GM08714 (cell line): ENCODE measurements at regions not wholly inside any gene's neighbourhood (a gene's known extent, or its start where the extent isn't known, plus 50 kb on each side); places are given as distances from the start of the nearest gene placed in this dataset.
"Not testable (repeated sequence)": the region's sequence is repeated elsewhere in the genome, so short reads cannot be mapped to it uniquely, and the experiment has no call there.

Source experiments
- H3K4me3 ChIP-seq: fragments of 200-500 bp; sonication (Bioruptor generic); 2 replicates; pipeline ENCODE4 v1.5.1; 2014; ENCODE audit warnings: mild to moderate bottlenecking, low read length, inconsistent platforms
- ZNF274 ChIP-seq: IDR thresholded peaks from 2 replicates; pipeline ENCODE4 v1.6.1; 2012; ENCODE audit warnings: mild to moderate bottlenecking, low read depth, low read length

GRCh38 chr1:189117072-189117770, 1360.4 kb downstream of the BRINP3 start:
- no peak for TF ChIP-seq ZNF274
- no peak overlapping the region for H3K4me3 ChIP-seq

- TF ChIP-seq ZNF274: no peak
- H3K4me3 ChIP-seq: no peak overlapping the region
Observed at GRCh38 chr1:189121941-189122340, 1355.7 kb downstream of the BRINP3 start.

- no peak overlapping the region for H3K4me3 ChIP-seq
- no peak for TF ChIP-seq ZNF274
Observed at GRCh38 chr1:189125694-189126093, 1352.0 kb downstream of the BRINP3 start.

- H3K4me3 ChIP-seq: no peak overlapping the region
Observed at GRCh38 chr1:189131576-189131975, 1346.1 kb downstream of the BRINP3 start.

GRCh38 chr1:189139748-189140147, 1337.9 kb downstream of the BRINP3 start:
- H3K4me3 ChIP-seq: not testable (repeated sequence)

More at GRCh38 chr1:189131576-189131975, 1346.1 kb downstream of the BRINP3 start:
- TF ChIP-seq ZNF274: no peak

- H3K4me3 ChIP-seq: no peak overlapping the region
- TF ChIP-seq ZNF274: no peak
Observed at GRCh38 chr1:189141056-189141455, 1336.6 kb downstream of the BRINP3 start.

GRCh38 chr1:189149547-189150375, 1327.9 kb downstream of the BRINP3 start:
- TF ChIP-seq ZNF274: no peak
- no peak overlapping the region for H3K4me3 ChIP-seq

DNA sequence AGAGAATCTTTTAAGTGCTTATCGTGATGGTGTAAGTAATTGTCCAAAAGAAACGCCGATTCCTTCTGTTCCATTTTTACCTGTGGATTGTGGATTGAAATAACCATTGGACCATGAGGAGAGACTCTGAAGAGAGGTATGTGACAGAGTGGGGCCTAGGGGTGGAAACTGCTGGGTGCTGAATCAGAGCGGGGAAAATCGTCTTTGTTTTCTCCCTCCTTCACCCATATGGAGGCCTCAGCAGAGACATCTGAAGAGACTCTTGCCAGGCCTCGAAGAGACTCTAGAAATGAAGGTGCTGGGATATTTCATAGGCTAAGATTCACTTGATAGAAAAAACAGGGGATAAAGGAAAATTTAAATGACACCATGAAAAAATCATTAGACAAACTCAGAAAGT, 1327.0 kb downstream of the BRINP3 start:
- H3K4me3 ChIP-seq: no peak overlapping the region
- no peak for TF ChIP-seq ZNF274

GRCh38 chr1:189151361-189151760, 1326.3 kb downstream of the BRINP3 start:
- no peak overlapping the region for H3K4me3 ChIP-seq
- no peak for TF ChIP-seq ZNF274

DNA sequence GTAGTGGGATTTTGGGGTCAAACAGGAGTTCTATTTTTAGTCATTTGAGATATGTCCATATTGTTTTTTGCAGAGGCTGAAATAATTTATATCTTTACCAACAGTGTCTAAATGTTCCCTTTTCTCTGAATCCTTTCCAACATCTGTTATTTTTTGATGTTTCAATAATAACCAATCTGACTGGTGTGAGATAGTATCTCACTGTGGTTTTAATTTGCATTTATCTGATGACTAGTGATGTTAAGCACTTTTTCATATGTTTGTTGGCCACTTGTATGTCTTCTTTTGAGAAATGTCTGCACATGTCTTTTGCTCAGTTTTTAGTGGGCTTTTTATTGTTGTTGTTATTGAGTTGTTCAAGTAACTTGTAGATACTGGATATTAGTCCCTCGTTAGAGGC, 1325.0 kb downstream of the BRINP3 start:
- H3K4me3 ChIP-seq: no peak overlapping the region
- TF ChIP-seq ZNF274: no peak

DNA sequence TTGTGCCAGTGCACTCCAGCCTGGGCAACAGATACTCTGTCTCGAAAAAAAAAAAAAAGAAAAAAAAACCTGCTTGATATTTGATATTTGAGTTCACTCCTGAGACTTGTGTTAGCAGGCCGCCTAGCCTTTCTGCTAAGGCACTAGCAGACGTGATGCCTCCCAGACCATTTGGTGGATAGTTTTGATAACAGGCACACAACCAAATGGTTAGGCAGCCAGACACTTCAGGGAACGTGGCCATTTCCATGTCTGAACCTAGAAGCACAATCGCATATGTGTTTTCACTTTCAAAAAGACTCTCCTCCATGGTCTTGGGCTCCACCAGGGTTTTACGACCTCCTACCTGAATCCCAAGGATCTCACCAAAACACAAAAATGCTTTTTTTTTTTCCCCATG, 1319.5 kb downstream of the BRINP3 start:
- no peak for TF ChIP-seq ZNF274
- no peak overlapping the region for H3K4me3 ChIP-seq

GRCh38 chr1:189175889-189176288, 1301.8 kb downstream of the BRINP3 start:
- no peak overlapping the region for H3K4me3 ChIP-seq
- no peak for TF ChIP-seq ZNF274

DNA sequence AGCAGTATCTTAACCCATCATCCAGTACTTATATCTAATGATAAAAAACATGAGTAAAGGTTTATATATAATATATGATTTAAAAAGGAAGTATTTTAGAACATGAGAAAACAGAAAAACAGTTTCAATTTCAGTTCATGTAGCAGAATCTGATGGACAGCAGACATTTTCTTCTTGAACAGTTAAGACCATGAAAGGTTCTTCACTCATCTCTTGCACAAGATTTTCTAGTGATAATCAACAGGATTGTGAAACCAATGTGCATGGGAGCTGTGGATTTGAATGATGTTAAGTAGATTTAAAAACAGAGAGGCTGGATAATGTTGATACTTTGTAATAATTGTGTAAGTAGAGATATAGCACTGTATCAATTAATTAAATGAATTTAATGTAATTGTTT, 1297.6 kb downstream of the BRINP3 start:
- no peak overlapping the region for H3K4me3 ChIP-seq
- TF ChIP-seq ZNF274: no peak

- H3K4me3 ChIP-seq: no peak overlapping the region
- no peak for TF ChIP-seq ZNF274
Observed at GRCh38 chr1:189185097-189185496, 1292.6 kb downstream of the BRINP3 start.

DNA sequence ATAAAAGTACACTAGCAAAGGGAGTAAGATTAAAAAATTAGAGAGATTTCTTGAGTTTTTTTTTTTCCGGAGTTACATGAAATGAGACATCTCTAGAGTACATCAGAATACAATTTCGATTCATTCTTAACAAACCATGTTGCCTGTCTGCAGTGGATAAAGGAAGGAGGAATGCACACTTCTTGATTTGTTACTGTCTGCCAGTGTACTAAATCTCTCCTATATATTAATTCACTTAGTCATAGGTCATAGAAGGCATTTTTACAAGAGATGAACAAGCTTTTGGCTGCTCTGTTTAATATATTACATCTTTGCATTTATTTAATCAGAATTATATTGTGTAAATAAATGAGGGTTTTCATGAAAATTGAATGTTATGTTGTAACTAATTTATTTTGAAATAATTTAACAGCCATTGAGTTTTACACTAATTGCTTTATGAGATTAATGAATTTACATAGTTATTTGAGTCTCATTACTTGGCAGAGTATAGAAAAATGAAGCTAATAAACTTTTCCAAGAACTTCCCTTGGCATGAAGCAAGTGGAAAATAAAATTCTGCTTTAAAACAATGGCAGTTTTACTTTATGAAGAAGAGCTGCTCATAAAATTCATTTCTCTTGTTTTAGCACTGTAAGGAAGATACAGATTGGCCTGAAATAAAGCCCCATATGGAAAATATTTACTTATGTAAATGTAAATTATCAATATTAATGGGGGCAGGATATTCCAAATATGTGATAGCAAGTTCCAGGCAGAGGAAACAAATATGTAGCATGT, 1284.7 kb downstream of the BRINP3 start:
- no peak for TF ChIP-seq ZNF274
- H3K4me3 ChIP-seq: no peak overlapping the region

- no peak for TF ChIP-seq ZNF274
- no peak overlapping the region for H3K4me3 ChIP-seq
Observed at GRCh38 chr1:189205863-189206262, 1271.8 kb downstream of the BRINP3 start.
